Prostate gland (tissue), 2 donors: ENCODE measurements at regions not wholly inside any gene's neighbourhood (a gene's known extent, or its start where the extent isn't known, plus 50 kb on each side); places are given as distances from the start of the nearest gene placed in this dataset.

Source experiments
- DNase-seq: peaks from one replicate; pipeline ENCODE4 v3.0.0-alpha.2; 2019; ENCODE audit warnings: low spot score
- H3K27ac ChIP-seq, 2 donors: fragments of 200-600 bp; sonication (generic); 2 replicates each; pipeline ENCODE4 v1.5.1; 2017 to 2019
- H3K27me3 ChIP-seq: fragments of 200-600 bp; sonication (generic); replicated peaks from 2 replicates; pipeline ENCODE4 v1.5.1; 2019; ENCODE audit not compliant: insufficient read depth
- H3K36me3 ChIP-seq, 2 donors: fragments of 200-600 bp; sonication (generic); 1 replicate in 1 of 2; 2 replicates in 1 of 2; pipeline versions ENCODE4 v1.5.1 to v1.8.1; 2017 to 2019
- H3K4me1 ChIP-seq: fragments of 200-600 bp; sonication (generic); replicated peaks from 2 replicates; pipeline ENCODE4 v1.5.1; 2019
- H3K4me3 ChIP-seq, 2 donors: fragments of 200-600 bp; sonication (generic); 2 replicates each; pipeline ENCODE4 v1.5.1; 2017 to 2019
- H3K9me3 ChIP-seq: fragments of 200-600 bp; sonication (generic); 2 replicates; pipeline ENCODE4 v1.5.1; 2017
- POLR2A ChIP-seq: fragments of 450-650 bp; IDR thresholded peaks from one replicate; pipeline ENCODE4 v1.6.1; 2016; ENCODE audit warnings: antibody characterized with exemption, mild to moderate bottlenecking
- POLR2AphosphoS5 ChIP-seq: sonication (generic); formaldehyde crosslinking; IDR thresholded peaks from one replicate; pipeline ENCODE4 v1.6.1; 2017; ENCODE audit warnings: antibody characterized with exemption
- WGBS: methylation state at CpG from one replicate; pipeline ENCODE4 v1.1.5; 2018; 5-methylcytosine and 5-hydroxymethylcytosine counted together
- intact Hi-C: fragments of 100-400 bp; cut with DNase I; formaldehyde crosslinking; loops from one replicate; pipeline ENCODE4 v1.14.2; 2022
- TF ChIP-seq, protein P1 (sequence below), 4 experiments: fragments of 200-600 bp in 2 of 4; fragments of 450-650 bp in 2 of 4; sonication (generic) in 2 of 4; IDR thresholded peaks; 1 replicate in 3 of 4; 2 replicates in 1 of 4; pipeline ENCODE4 v1.5.1; 2016 to 2019; ENCODE audit warnings: antibody characterized with exemption in 4 of 4, mild to moderate bottlenecking in 2 of 4, moderate library complexity in 2 of 4

DNA sequence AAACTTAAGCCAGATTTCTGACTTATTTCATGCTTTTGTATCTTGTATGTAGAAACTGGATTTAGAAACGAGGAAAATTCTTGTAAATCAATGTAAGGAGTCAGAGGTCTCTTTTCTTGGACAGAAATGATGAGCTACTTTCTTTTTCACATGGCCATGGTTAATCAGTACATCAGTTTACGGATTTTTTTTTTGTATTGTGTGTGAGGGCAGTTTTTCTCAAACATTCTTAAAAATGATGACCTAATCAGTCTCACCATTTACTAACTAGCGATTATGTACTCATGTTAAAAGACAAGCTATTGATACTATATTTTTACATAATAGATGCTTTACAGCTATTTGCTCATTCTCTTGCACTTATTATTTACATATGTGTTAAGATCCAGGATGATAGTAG lies 165.2 kb upstream of the DOCK10 start:
- no peak for TF ChIP-seq POLR2AphosphoS5
- TF ChIP-seq POLR2A: no peak
- TF ChIP-seq, protein P1, sequence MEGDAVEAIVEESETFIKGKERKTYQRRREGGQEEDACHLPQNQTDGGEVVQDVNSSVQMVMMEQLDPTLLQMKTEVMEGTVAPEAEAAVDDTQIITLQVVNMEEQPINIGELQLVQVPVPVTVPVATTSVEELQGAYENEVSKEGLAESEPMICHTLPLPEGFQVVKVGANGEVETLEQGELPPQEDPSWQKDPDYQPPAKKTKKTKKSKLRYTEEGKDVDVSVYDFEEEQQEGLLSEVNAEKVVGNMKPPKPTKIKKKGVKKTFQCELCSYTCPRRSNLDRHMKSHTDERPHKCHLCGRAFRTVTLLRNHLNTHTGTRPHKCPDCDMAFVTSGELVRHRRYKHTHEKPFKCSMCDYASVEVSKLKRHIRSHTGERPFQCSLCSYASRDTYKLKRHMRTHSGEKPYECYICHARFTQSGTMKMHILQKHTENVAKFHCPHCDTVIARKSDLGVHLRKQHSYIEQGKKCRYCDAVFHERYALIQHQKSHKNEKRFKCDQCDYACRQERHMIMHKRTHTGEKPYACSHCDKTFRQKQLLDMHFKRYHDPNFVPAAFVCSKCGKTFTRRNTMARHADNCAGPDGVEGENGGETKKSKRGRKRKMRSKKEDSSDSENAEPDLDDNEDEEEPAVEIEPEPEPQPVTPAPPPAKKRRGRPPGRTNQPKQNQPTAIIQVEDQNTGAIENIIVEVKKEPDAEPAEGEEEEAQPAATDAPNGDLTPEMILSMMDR (IDR thresholded peaks at IDR 0.05): no peak
- Histone ChIP-seq H3K9me3 (no peaks in the 10 kb centered on the region), H3K27me3 (no peaks in the 10 kb centered on the region), H3K27ac (no peak overlapping the region), H3K4me3 (no peak overlapping the region), H3K4me1 (no peaks in the 10 kb centered on the region), H3K36me3 (no peaks in the 10 kb centered on the region)
- DNase-seq: no peak
- WGBS: 50% methylated on average over 3 of the region's 3 CpGs
- intact Hi-C loops: no loop called here

DNA sequence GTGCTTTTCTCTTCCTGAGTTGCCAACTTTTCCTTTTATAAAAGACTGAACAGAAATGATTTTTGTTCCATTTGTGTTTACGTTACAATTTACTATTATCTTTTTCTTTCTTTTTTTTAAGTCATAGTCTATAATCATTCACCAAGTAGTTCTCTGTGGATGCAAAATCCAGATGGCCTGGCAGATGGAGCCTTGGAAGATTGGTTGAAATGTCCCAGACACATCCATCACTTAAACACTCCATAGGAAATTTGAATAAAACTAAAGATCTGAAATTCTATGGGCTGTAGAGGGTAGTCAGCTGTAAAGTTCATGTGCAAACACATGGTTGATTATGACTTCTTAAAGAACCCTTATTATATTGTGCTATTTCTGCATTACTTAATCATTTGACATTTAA lies 164.8 kb upstream of the DOCK10 start:
- WGBS: 73% methylated on average over 1 of the region's 1 CpG
- H3K27me3 ChIP-seq: no peaks in the 10 kb centered on the region
- no peaks in the 10 kb centered on the region for H3K9me3 ChIP-seq
- no peak for DNase-seq
- intact Hi-C loops: no loop called here
- TF ChIP-seq, protein P1 (IDR thresholded peaks at IDR 0.05): no peak
- no peak for TF ChIP-seq POLR2AphosphoS5
- TF ChIP-seq POLR2A: no peak
- no peaks in the 10 kb centered on the region for H3K36me3 ChIP-seq
- H3K27ac ChIP-seq: no peak overlapping the region
- no peaks in the 10 kb centered on the region for H3K4me1 ChIP-seq
- H3K4me3 ChIP-seq: no peak overlapping the region

DNA sequence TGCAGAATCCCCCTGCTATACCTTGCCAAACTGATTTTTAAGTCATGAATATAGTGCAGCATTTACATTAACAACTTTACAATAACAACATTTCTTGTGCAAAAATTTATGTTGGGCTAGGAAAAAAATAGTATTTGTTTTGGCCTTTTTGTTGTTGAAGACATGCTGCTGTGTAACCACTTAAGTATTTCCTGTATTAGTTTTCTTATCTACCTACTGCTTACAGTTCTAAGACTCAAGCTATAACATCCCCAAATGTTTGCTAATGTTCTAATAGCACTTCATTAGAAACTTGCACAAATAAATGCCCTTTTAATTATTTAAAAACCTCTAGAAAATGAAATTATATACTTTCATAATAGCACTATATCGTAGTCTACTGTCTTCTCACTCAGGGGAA lies 154.3 kb upstream of the DOCK10 start:
- H3K27me3 ChIP-seq: no peaks in the 10 kb centered on the region
- 83% methylated on average over 1 of the region's 1 CpG for WGBS
- no peak overlapping the region for H3K27ac ChIP-seq
- H3K9me3 ChIP-seq: no peaks in the 10 kb centered on the region
- no peaks in the 10 kb centered on the region for H3K36me3 ChIP-seq
- no peaks in the 10 kb centered on the region for H3K4me1 ChIP-seq
- intact Hi-C loops: no loop called here
- H3K4me3 ChIP-seq: no peak overlapping the region
- TF ChIP-seq POLR2AphosphoS5 (no peak), POLR2A (no peak)
- TF ChIP-seq, protein P1 (IDR thresholded peaks at IDR 0.05): no peak
- DNase-seq: no peak

DNA sequence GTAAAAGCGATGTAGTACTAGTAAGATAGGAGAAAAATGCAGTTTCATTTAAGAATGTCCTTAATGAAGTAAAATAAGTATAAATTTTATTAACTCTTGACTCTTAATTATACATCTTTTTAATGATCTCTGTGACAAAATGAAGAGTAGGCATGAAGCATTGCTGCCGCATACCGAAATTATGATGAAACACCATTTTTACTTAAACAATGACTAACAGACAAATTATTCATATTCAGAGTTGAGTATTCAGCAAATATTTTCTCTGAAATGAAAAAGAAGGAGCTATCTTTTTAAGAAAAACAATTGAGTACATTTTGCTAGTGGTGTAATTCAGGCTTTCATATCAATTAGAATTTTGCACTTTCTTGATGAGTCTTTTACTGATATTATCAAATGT lies 150.6 kb upstream of the DOCK10 start:
- WGBS: 94% methylated on average over 3 of the region's 3 CpGs
- no peak for TF ChIP-seq POLR2AphosphoS5
- TF ChIP-seq, protein P1 (IDR thresholded peaks at IDR 0.05): no peak
- TF ChIP-seq POLR2A: no peak
- DNase-seq: no peak
- H3K36me3 ChIP-seq: no peaks in the 10 kb centered on the region
- no peaks in the 10 kb centered on the region for H3K27me3 ChIP-seq
- H3K4me3 ChIP-seq: no peak overlapping the region
- intact Hi-C loops: no loop called here
- no peaks in the 10 kb centered on the region for H3K4me1 ChIP-seq
- no peaks in the 10 kb centered on the region for H3K9me3 ChIP-seq
- no peak overlapping the region for H3K27ac ChIP-seq

DNA sequence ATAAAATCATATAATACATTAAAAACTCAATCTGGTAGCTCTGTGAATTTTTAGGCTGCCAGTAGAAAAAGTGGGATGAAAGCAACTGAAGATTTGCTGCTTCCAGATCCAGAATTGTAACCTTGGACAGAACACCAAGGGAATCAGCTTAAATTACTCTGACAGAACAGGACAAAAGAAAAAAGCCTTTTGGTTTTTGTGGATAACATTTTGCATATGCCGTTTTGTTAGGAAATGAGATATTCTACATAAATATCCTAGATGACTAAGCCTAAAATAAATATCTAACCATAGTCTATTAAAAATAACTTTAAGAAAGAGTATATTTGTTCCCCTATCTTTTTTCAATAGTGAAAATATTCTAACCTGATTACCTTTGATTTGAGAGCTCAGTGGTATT lies 148.7 kb upstream of the DOCK10 start:
- intact Hi-C loops: no loop called here
- no peaks in the 10 kb centered on the region for H3K27me3 ChIP-seq
- WGBS: 62% methylated on average over 1 of the region's 1 CpG
- H3K9me3 ChIP-seq: no peaks in the 10 kb centered on the region
- no peak overlapping the region for H3K4me3 ChIP-seq
- no peaks in the 10 kb centered on the region for H3K36me3 ChIP-seq
- TF ChIP-seq, protein P1 (IDR thresholded peaks at IDR 0.05): no peak
- TF ChIP-seq POLR2AphosphoS5 (no peak), POLR2A (no peak)
- no peak for DNase-seq
- H3K4me1 ChIP-seq: no peaks in the 10 kb centered on the region
- no peak overlapping the region for H3K27ac ChIP-seq
